ENCODE measurements at regions not wholly inside any gene's neighbourhood (a gene's known extent, or its start where the extent isn't known, plus 50 kb on each side); places are given as distances from the start of the nearest gene placed in this dataset.

DNA sequence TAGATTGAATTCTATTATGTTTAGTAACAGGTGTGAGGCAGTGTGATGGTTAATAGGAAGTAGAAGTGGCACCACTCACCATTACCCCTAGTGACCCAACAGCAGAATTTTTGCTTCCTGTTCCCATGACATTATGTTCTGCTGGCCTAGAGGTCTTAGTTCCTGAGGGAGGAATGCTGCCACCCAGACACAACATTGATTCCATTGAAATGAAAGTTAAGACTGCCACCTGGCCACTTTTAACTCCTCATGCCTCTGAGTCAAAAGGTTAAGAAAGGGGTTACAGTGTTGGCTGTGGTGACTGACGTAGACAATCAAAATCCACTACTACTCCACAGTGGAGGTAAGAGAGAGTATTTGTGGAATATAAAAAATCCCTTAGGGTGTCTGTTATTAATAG lies 218.9 kb upstream of the NMUR2 start:
- TF ChIP-seq, protein P1, sequence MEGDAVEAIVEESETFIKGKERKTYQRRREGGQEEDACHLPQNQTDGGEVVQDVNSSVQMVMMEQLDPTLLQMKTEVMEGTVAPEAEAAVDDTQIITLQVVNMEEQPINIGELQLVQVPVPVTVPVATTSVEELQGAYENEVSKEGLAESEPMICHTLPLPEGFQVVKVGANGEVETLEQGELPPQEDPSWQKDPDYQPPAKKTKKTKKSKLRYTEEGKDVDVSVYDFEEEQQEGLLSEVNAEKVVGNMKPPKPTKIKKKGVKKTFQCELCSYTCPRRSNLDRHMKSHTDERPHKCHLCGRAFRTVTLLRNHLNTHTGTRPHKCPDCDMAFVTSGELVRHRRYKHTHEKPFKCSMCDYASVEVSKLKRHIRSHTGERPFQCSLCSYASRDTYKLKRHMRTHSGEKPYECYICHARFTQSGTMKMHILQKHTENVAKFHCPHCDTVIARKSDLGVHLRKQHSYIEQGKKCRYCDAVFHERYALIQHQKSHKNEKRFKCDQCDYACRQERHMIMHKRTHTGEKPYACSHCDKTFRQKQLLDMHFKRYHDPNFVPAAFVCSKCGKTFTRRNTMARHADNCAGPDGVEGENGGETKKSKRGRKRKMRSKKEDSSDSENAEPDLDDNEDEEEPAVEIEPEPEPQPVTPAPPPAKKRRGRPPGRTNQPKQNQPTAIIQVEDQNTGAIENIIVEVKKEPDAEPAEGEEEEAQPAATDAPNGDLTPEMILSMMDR (IDR thresholded peaks at IDR 0.05 in 2 of 3, conservative IDR thresholded peaks at IDR 0.05 in 1 of 3; ENCODE audit: borderline replicate concordance in 1 of 3, insufficient read depth in 1 of 3, low read depth in 2 of 3, low read length in 2 of 3): no peak
- TF ChIP-seq, protein P2, sequence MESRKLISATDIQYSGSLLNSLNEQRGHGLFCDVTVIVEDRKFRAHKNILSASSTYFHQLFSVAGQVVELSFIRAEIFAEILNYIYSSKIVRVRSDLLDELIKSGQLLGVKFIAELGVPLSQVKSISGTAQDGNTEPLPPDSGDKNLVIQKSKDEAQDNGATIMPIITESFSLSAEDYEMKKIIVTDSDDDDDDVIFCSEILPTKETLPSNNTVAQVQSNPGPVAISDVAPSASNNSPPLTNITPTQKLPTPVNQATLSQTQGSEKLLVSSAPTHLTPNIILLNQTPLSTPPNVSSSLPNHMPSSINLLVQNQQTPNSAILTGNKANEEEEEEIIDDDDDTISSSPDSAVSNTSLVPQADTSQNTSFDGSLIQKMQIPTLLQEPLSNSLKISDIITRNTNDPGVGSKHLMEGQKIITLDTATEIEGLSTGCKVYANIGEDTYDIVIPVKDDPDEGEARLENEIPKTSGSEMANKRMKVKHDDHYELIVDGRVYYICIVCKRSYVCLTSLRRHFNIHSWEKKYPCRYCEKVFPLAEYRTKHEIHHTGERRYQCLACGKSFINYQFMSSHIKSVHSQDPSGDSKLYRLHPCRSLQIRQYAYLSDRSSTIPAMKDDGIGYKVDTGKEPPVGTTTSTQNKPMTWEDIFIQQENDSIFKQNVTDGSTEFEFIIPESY (IDR thresholded peaks at IDR 0.05; ENCODE audit: extremely low read depth, insufficient replicate concordance, low read length): no peak
- TF ChIP-seq EZH2 (IDR thresholded peaks at IDR 0.05) (no peak), SIN3A (IDR thresholded peaks at IDR 0.05; ENCODE audit: low read depth) (no peak), SP1 (IDR thresholded peaks at IDR 0.05; ENCODE audit: low read depth) (no peak), POLR2A (IDR thresholded peaks at IDR 0.05; ENCODE audit: borderline replicate concordance, extremely low read depth, insufficient read depth, insufficient read length) (no peak), YY1 (IDR thresholded peaks at IDR 0.05; ENCODE audit: extremely low read depth, insufficient replicate concordance, low read depth, low read length) (no peak), POLR2AphosphoS5 (IDR thresholded peaks at IDR 0.05; ENCODE audit: low read depth, low read length) (no peak), JUND (IDR thresholded peaks at IDR 0.05) (no peak), FOSL1 (IDR thresholded peaks at IDR 0.05; ENCODE audit: low read depth) (no peak)
